SKM-1 treated with dmso at 0.1 percent for 144 hours (cell line): ENCODE measurements at regions not wholly inside any gene's neighbourhood (a gene's known extent, or its start where the extent isn't known, plus 50 kb on each side); places are given as distances from the start of the nearest gene placed in this dataset.

Experiments used
- DNase-seq: peaks from one replicate; lab custom pipeline; 2025; ENCODE audit not compliant: unreplicated experiment; lab: John Stamatoyannopoulos, UW

- DNase-seq, result no peak
Measured at GRCh38 chr20:10919396-10920140, 245.8 kb upstream of the JAG1 start.

- no peak for DNase-seq
Measured at GRCh38 chr20:10920396-10920795, 246.6 kb upstream of the JAG1 start.

GRCh38 chr20:10921491-10922010 is 247.8 kb upstream of the JAG1 start:
- DNase-seq, result no peak

GRCh38 chr20:10922506-10922905 is 248.7 kb upstream of the JAG1 start:
- DNase-seq, result no peak

- DNase-seq, result no peak
Measured at GRCh38 chr20:10922941-10923340, 249.1 kb upstream of the JAG1 start.

GRCh38 chr20:10924644-10925201 is 250.9 kb upstream of the JAG1 start:
- DNase-seq, result no peak

- DNase-seq, result no peak
Measured at GRCh38 chr20:10925767-10926166, 252.0 kb upstream of the JAG1 start.

- DNase-seq, result no peak
Measured at GRCh38 chr20:10927011-10927583, 253.3 kb upstream of the JAG1 start.

GRCh38 chr20:10927936-10928840 is 254.4 kb upstream of the JAG1 start:
- DNase-seq, result no peak

- DNase-seq, result no peak
Measured at GRCh38 chr20:10928841-10929421, 255.1 kb upstream of the JAG1 start.

- DNase-seq, result no peak
Measured at GRCh38 chr20:10935658-10936402, 262.0 kb upstream of the JAG1 start.

GRCh38 chr20:10936786-10937185 is 263.0 kb upstream of the JAG1 start:
- DNase-seq, result no peak

GRCh38 chr20:10939331-10939941 is 265.6 kb upstream of the JAG1 start:
- DNase-seq, result no peak

- DNase-seq, result no peak
Measured at GRCh38 chr20:10940941-10941340, 267.1 kb upstream of the JAG1 start.

- no peak for DNase-seq
Measured at GRCh38 chr20:10943686-10944265, 270.0 kb upstream of the JAG1 start.

GRCh38 chr20:10946124-10946880 is 272.5 kb upstream of the JAG1 start:
- no peak for DNase-seq

GRCh38 chr20:10947726-10948125 is 273.9 kb upstream of the JAG1 start:
- DNase-seq, result no peak

GRCh38 chr20:10949930-10950783 is 276.4 kb upstream of the JAG1 start:
- no peak for DNase-seq
